RPMI7951 (cell line): ENCODE measurements at regions not wholly inside any gene's neighbourhood (a gene's known extent, or its start where the extent isn't known, plus 50 kb on each side); places are given as distances from the start of the nearest gene placed in this dataset.

Experiments used
- DNase-seq: peaks from one replicate; pipeline ENCODE4 v3.0.0-alpha.2; 2012; ENCODE audit warnings: low read depth

DNA sequence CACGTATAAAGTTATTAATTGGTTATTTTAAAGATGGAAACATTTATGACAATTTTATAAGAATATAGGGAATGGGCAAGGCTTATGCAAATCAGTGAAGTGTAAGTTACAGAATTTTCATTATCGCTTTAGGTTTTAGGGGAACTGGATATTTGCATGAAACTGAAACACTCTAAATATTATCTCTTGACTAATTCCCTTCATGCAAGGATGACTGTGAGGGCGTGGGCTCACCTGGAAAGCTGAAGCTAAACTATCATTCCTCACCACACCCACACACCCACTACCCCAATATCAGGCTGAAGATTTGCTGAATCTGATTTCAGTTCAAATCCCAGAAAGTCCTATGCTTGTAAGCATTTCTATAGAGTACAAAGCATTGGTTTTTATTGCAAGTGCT lies 81.7 kb upstream of the ARHGAP24 start:
- DNase-seq, result no peak

DNA sequence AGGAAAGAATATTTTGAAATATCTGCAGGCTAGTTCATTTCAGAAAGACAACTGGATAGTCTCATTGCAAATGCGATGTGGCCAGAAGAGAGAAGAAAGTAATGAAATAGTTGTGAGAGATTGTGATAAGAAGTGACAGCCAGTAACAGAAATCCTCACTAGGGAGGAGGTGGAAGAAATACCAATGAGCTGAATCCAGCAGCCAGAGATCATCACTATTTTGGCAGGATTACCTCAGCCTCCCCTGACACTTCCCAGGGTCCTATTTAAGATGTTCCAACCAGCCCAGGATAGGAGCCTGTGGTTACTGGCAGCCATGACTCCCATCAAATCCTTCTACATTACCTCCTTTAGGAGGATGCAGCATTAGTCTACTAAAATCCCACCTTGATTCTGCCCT lies 76.7 kb upstream of the ARHGAP24 start:
- no peak for DNase-seq

DNA sequence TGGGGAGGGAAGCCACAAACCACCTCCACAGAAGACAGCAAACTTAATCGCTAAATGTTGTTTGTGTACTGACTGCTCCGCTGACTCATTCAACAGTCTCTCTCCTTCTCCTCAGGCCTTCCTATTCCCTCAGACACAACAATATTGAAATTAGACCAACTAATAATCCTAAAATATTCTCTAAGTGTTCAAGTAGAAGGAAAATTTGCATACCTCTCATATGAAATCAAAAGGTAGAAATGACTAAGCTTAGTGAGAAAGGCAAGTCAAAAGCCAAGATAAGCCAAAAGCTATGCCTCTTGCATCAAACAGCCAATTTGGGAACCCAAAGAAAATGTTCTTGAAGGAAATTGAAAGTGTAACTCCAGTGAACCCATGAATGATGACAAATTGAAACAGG lies 75.7 kb upstream of the ARHGAP24 start:
- DNase-seq, result no peak

DNA sequence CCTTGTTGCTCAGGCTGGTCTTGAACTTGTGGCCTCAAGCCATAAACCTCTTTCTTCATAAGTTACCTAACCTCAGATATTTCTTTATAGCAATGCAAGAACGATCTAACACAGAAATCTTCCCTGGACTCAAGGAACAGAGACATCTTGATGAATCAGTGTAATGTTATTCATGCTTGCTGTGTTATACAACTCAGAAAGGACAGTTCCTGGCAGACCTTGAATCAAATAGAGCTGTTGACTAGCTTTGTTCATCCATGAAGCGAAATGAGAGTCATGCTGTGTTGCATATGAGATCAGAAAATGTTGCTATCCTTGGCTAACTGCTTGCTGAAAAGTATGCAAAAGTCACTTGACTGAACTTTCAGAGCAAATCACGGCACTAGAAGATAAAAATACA lies 72.6 kb upstream of the ARHGAP24 start:
- DNase-seq, result no peak

DNA sequence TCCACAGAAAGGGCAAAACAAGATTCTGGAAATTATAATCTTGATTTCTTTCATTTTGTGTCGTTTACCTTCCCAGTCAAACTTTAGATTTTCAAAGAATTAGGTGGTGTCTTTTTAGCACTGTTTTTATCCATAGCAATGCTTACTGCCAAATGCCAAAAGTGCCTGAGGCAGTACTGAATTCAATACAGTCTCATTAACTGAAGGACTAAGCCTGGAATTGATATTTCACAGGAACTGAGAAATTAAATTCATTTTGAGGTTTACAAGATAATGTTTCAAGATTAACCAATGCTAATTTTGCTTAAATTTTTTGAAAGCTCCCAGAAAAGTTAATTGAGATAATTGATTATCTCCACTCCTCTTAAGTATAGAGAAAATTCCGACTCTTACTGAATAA lies 68.8 kb upstream of the ARHGAP24 start:
- DNase-seq, result no peak

DNA sequence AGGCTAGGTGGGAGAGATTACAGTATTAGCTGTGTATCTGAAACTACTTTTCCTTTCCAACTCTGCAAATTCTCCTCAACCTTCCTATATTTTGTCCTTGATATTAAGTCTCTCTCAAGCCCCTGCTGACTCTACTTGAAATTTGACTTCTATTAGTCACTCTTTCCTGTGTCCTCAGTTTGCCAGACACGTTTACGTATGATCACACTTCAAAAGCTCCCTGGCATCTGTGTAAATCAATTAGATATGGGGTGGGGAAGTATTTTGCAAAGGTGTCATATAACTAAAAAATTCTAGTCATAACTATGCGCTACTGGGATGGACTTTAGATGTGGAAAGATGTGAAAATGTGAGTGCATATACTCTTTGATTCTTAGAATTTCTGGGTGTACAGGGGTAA lies 67.4 kb upstream of the ARHGAP24 start:
- DNase-seq, result no peak

DNA sequence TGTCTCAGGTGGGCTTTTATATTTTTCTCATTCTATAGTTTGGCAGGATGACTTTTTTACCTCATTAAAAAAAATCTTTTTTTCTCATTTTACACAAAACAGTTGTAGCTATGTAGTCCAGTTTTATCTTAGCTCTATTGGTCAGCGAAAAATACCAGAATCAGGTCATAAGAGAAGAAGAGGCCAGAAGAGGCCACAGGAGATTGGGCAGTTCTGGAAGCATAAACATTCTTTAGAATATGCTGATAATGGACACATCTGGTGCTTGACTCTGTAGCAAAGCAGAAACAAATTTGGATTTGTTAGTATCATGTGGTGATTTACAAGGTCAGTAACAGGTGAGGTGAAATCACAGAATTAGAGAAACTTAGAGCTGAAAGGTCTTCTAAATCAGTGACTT lies 66.6 kb upstream of the ARHGAP24 start:
- no peak for DNase-seq

DNA sequence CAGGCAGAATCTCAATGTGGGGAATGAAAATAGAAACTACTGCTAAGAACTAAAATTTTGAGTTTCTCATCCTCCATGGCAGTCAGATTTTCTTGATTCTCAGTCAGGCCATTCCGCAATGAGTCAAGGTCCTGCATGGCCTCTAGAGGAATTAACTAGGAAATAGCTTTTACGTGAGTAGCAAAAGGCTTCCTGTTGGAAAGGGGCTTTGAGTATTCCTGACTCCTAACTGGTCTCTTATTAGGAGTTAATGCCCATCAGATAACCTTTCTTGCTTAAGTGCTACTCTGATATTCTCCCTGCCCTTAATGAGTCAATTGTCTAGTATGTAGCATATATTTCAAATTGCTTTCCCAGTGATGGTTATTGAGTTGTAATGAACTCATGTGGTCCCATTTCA lies 65.7 kb upstream of the ARHGAP24 start:
- DNase-seq, result no peak

DNA sequence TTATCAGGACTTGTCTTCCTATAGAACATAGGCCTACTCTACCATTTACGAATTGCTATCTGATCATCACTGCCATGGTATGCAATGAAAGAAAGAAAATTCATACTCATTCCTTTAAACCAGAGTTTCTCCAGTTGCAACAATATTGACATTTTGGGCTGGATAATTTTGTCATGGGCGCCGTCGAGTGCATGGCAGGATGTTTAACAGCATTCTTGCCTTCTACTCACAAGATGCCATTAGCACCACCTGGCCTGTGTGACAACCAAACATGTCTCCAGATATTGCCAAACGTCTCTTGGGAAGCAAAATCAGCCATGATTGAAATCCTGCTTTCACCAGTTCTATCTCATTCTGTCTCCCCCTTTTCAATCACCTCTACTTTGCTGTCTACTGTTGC lies 63.6 kb upstream of the ARHGAP24 start:
- DNase-seq, result no peak

DNA sequence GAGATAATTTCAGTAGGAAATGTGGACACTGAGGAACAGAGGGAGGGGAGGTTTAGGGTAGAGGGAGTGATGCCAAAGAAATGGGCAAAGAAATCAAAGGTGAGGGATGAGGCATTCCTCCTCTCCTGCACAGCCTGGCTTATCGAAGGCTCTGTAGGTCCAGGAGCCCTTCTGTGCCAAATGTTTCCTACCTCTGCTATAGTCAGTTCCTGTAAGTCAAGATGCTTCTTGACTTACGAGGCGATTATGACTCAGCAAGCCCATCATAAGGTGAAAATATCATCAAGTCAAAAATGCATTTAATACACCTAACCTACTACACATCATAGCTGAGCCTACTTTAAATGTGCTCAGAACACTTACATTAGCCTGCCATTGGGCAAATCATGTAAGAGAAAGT lies 60.0 kb upstream of the ARHGAP24 start:
- no peak for DNase-seq

DNA sequence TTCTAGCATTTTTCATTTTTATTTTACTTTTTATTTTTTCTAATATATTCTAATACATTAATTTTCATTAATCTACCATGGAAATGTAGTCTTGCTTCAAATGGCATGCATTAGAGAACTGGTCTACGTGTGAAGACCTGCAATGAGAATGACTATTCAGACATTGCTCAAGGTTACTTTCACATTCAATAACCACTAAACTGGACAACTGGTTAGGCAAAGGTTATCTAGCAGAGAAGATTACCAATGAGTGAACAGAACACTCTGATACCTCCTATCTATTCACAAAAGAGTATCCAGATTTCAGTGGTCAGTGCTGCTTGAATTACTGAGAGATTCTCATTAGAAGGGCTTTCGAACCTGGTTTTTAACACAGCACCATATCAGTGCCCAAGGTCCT lies 58.9 kb upstream of the ARHGAP24 start:
- no peak for DNase-seq

DNA sequence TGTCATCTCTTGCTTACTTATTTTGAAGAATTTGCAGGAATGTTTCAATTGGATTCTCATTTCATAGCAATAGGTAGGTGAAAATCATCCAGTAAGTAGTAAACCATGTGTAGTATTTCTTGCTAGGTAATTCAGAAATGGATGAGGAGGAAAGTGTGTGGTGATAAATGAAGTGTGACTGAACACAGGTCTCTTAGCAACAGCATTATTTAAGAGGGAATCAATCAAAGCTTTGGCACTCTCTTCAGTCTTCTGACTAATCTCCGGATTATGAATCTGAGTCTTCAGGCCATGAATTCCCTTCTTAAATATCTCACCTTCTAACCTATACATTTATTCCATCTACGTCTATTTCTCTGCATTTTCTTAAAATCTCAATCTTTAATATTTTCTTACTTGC lies 55.8 kb upstream of the ARHGAP24 start:
- no peak for DNase-seq

DNA sequence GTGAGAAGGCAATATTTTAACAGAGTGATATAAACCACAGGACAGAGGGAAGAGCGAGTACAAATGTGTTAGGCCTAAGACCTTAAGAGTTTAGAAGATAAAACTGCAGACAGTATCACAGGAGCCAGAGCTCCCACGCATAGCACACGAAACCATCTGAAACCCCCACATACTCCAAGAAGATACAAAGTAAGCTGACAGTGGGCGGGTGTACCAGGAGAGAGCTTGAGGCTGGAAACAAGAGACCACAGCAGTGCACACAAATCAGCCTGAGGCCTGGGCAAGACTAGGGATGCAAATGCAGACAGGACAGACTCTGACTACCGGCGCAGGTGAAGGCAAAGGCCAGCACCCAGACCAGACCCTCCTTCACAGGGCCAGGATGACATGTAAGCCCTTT lies 54.1 kb upstream of the ARHGAP24 start:
- DNase-seq, result no peak

DNA sequence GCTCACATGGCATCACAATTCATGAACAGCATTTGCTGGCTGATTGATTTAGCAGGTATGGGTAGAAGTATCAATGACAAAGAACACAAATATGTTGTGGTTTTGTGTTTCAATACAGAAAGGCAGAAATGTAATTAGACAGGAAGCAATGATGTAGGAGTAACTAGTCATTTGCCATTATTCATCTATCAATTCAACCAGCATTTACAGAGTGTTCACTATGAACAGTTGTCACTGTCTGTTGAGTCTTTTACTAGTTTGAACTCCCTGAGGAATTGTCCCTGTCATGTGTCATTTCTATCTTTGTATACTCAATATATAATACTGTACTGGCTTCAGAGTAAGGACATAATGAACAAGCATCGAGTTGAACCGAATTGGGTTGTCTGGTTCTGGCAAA lies 51.5 kb upstream of the ARHGAP24 start:
- no peak for DNase-seq
